Esophagus squamous epithelium (tissue), 4 donors: ENCODE measurements at regions not wholly inside any gene's neighbourhood (a gene's known extent, or its start where the extent isn't known, plus 50 kb on each side); places are given as distances from the start of the nearest gene placed in this dataset.
"Not testable (repeated sequence)": the region's sequence is repeated elsewhere in the genome, so short reads cannot be mapped to it uniquely, and the experiment has no call there.

ENCODE experiments used
- CTCF ChIP-seq, 6 experiments: fragments of 450-650 bp in 4 of 6; fragments of 200-600 bp in 2 of 6; sonication (generic) in 2 of 6; IDR thresholded peaks; one replicate each; pipeline ENCODE4 v1.5.1; 2016 to 2019; ENCODE audit warnings: antibody characterized with exemption in 6 of 6, mild to moderate bottlenecking in 4 of 6, moderate library complexity in 4 of 6
- POLR2A ChIP-seq, 4 donors: fragments of 450-650 bp; IDR thresholded peaks; one replicate each; pipeline ENCODE4 v1.6.1; 2017; ENCODE audit warnings: antibody characterized with exemption in 4 of 4, mild to moderate bottlenecking in 4 of 4, moderate library complexity in 3 of 4

GRCh38 chr4:54602175-54602574 lies 55.6 kb upstream of the KIT start:
- TF ChIP-seq CTCF, POLR2A (IDR thresholded peaks at IDR 0.05): not testable (repeated sequence)
